NCI-H2107 treated with DMSO at 0.1 percent for 48 hours (cell line): ENCODE measurements at regions not wholly inside any gene's neighbourhood (a gene's known extent, or its start where the extent isn't known, plus 50 kb on each side); places are given as distances from the start of the nearest gene placed in this dataset.
"Not testable (repeated sequence)": the region's sequence is repeated elsewhere in the genome, so short reads cannot be mapped to it uniquely, and the experiment has no call there.

ENCODE experiments used
- DNase-seq: peaks from one replicate; lab custom pipeline; 2025; ENCODE audit not compliant: unreplicated experiment; lab: John Stamatoyannopoulos, UW

DNA sequence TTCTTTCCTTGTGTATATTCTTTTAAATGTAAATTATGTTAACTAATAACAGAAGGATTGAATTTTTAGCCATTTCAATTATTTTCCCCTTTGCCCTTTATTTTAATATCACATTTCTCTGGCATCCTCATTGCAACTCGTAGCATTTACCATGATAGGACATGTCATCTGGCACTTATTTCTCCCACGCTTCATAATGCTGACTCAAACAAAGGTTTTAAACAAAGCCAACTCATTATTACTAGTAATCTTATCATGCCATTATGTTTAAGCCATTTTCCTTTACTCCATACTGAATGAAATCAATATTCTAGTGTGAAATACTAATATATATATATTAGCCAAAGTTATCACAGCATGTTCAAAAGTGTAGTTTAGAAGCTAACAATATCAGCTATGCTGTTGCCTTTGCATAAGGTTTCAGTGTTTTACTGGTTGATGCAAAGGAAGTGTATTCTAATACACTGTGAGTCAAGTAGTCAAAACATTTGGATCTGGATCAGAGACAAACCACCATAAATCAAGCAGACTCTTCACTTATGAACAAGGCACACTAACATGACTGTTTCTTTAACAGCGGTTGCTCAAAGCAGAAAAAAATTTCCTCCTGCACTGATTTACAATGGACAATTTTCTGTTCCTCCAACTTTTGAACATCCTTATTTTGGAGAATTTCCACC, 281.6 kb downstream of the SLC7A11 start:
- no peak for DNase-seq

DNA sequence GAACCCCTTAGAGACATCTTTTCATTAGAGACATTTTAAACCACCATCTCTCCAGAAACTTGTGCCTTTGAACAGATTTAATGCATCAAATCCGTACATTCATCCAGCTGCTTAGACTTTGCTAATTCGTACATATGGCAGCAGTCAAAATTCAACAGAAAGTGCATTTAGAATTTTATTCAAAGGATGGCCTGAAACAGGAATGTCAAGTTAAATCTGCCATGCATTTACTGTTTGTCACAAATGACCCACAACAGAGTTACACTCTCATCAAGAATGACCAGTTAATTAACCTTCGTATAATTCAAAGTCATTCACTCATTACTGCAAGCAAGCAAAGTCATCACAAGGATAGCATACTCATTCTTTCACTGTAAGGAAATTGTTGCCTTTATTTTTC, 284.3 kb downstream of the SLC7A11 start:
- DNase-seq: no peak

DNA sequence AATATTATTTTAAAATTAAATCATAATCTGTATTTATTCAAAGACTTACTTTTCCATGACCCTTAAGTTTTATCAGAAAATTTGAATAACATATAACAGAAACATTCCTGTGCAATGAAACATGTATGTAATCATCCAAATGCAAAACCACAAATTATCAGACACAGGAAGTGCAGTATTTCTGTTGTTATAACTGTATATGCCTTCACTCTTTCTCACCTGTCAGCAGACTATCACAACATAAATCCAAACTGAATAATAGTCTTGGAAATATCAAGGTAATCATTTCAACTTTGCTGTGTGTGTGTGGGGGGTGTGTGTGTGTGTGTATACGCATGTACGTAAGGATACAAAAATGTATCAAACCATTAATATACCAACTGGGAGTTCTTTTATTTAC, 285.9 kb downstream of the SLC7A11 start:
- no peak for DNase-seq

DNA sequence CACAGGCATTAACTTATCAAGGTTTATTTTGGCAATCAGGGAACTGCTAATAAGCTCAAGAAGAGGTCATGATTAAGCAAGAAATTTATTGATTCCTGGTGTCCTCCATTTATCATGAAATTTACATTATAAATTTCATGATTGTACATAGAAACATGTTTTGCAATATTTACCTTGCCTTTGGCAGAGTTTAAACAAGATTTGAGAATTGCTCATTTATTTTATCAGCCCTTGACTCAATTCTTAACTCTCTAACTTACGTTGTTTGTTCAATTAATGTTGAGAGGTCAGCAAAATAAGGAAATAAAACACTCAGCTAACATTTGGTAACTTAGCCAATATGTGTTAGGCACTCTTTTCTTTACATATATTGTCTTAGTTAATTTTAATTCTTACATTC, 286.6 kb downstream of the SLC7A11 start:
- no peak for DNase-seq

DNA sequence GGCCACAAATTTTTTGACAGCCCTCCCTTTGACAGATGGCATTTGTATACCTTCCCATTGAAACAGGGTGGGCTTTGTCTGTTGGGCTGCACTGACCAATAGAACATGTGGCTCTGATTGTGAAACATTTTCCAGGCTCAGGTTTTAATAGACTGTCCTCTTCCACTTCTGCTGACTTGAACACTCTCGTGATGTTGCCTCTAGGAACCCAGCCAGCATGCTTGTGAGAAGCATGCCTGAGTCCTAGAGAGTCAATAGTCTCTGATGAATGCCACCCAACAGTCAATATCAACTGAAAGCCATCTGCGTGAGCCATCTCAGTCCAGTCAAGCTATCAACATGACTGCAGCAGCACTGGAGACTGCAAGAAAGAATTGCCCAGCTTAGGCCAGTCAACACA, 290.0 kb downstream of the SLC7A11 start:
- no peak for DNase-seq

DNA sequence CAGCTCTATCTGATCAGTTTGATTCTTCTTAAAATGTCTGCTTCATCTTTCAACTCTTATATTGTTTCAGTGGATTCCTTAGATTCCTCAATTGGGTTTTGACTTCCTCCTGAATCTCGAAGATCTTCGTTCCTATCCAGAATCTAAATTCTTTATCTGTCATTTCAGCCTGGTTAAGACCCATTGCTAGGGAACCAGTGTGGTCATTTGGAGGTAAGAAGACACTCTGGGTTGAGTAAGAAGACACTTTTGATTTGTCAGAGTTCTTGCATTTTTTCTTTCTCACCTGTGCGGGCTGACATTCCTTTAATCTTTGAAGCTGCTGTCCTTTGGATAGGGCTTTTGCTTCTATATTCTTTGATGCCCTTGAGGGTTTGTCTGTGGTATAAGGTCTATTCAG, 291.9 kb downstream of the SLC7A11 start:
- DNase-seq: no peak

DNA sequence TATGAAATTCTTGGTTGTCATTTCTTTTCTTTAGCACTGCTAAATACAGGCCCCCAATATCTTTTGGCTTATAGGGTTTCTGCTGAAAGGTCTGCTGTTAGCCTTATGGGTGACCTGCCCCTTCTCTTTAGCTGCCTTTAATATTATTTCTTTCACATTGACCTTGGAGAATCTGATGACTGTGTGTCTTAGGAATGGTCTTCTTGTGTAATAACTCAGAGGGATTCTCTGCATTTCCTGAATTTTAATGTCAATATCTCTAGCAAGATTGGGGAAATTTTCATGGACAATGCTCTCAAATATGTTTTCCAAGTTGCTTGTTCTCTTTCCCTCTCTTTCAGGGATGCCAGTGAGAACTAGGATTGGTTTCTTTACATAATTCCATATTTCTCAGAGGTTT, 292.4 kb downstream of the SLC7A11 start:
- no peak for DNase-seq

DNA sequence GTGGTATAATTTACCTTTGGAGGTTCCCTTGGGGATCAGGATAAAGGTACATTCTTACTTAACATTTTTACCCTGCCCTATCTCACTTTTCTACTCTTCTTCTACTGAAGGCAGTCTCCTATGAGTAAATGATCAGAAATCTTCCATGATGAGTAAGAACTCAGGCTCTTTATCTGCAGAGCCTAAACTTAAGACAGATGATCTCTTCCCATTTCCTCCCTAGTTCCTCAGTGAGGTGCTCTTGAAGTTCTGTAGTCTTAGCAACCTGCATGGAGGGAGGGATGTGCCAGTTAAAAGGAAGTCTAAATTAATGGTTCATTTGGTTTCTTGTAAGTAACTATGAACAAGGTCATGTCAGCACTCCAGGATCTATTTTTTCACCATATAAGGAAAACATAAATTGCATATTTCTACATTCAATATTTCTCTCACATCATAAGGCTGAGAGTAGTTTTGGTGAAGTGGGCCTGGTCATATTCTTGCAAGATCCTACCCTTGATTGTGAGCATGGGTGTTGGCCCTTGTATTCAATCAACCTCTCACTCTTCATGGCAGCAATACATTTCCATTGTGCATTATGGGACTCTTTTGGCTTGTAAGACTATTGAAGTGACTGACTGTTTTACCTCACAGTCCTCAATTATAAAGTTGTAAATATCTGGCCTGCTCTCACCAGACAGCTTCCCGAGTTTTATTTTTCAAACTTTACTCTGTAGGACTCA, 295.5 kb downstream of the SLC7A11 start:
- DNase-seq: no peak

DNA sequence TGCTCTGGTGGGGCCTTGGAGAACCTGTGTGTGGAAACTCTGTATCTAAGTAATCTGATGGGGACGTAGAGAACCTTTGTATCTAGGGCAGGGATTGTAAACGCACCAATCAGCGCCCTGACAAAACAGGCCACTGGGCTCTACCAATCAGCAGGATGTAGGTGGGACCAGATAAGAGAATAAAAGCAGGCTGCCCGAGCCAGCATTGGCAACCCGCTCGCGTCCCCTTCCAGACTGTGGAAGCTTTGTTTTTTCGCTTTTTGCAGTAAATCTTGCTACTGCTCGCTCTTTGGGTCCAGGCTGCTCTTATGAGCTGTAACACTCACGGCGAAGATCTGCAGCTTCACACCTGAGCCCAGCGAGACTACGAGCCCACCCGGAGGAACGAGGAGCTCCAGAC, 299.3 kb downstream of the SLC7A11 start:
- not testable (repeated sequence) for DNase-seq

DNA sequence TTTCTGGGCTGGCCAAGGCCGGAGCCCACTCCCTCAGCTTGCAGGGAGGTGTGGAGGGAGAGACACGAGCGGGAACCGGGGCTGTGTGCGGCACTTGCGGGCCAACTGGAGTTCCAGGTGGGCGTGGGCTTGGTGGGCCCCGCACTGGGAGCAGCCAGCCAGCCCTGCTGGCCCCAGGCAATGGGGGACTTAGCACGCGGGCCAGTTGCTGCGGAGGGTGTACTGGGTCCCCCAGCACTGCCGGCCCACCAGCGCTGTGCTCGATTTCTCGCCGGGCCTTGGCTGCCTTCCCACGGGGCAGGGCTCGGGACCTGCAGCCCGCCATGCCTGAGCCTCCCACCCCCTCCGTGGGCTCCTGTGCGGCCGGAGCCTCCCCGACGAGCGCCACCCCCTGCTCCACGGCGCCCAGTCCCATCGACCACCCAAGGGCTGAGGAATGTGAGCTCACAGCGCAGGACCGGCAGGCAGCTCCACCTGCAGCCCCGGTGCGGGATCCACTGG, 300.1 kb downstream of the SLC7A11 start:
- DNase-seq: not testable (repeated sequence)

DNA sequence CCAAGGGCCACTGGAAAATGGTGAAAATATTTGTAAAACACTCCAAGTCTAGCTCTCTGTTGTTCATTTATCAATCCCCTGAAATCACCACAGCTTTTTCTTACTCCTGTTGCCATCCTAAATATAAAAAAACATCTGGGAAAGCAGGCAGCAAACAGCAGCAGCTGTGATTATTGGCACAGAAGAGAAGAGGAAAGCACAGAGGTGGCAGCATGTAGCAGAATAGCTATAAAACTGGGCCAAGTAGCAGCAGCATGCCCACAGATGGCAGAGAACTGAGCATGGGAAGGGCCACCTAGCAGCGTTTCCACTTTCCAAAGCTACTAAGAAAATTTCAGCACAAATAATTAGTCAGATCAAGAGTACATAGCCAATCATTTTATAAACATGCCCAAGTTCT, 307.2 kb downstream of the SLC7A11 start:
- DNase-seq: no peak

DNA sequence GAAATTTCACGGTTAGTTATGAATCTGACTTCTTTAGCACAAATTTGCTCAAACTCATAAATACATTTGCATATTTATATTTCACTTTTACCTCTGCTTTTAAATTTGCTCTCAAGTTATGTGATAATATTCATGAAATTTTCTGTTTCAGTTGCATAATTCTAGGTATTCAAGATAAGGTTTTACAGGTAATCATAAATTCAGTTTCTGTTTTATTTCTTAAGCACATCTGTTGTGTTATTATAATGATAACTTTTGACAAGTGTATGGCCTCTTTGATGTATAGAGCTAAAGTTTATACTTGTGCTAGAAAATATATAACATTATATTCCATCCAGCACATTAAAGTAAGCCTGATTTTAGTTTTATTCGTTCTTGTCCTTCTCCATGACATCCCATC, 308.1 kb downstream of the SLC7A11 start:
- DNase-seq: no peak

DNA sequence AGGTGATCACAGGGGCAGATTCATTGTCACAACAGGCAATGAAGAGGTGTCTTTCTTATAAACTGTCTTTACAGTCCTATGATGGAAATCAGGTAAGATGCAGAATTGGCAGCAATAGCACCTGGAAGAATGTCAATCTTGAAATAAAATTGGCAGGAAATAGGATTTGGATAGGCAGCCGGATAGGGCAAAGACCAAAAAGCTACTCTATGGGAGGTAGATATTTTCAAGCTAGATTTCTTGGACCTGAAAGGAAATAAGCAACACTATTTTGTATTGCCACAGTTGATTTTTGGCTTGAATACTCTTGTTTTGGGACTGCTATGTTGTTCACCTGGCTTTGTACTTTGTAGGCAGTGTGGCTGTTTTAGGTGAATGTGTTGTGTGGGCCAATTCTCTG, 314.2 kb downstream of the SLC7A11 start:
- no peak for DNase-seq

DNA sequence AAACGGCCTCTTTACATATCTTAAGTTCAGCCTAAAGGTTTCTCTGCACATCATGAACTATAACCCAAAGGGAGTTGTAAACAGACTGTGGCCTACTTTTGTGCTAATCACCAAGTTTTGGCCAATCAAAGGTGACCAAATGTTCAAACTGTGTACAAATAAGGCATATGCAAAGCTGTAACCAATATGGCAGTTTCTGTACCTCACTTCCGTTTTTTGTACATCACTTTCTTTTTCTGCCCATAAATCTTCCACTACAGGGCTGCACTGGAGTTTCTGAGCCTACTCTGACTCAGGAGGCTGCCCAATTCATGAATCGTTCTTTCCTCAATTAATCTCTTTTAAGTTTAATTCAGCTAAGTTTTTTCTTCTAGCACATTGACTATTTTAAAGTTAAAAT, 318.7 kb downstream of the SLC7A11 start:
- DNase-seq: no peak

DNA sequence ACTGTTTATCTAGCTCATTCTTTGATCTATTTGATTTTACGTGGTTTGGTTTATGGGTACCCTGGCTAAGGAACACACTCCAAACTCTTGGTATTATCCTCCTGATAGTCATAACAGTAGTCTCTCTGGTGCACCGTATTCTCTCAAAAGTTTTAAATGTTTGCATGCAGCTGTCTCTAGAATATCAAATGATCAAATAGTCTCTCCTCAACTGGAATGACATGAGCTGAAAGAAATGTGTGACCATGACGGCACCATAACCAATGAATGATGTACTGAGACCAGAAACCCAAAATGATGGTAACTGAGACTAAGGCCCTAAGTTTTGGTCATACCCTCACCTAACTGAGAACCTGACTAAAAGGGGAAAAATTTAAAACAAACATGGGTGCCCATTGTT, 319.4 kb downstream of the SLC7A11 start:
- DNase-seq: no peak

DNA sequence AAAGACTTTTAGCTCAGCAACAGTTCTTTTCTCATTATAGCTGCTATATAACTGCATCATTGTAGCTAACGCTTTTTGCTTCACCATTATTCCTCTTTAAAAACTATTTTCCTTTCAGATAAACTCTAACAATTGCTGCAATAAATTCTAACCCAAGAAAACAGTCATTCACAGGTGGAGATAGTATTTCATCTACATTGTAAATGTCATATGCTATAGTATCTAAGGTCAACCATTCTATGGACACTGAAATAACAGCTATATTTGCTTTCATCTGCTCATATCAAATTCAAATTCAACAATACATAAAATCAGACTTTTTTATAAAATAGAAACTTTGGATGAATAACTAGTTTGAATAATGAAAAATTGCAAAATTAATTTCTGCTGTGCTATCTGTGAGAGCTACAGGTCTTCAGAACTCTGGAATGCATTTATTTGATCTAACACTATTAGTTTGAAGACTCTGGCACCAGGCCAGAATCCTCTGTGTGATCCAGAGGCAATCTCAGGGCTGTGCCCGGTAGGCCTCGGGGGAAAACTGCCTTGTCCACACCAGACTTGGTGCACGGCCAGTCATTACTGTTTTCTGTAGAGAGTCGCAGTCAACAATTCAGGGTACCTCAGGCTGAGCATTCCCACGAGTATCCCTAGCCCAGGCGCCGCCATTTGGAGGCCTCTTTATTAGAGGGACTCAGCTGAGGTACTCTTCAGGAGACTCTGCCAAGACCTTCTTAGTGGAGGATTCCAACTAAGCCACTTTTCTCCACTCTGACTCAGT, 332.4 kb downstream of the SLC7A11 start:
- no peak for DNase-seq

DNA sequence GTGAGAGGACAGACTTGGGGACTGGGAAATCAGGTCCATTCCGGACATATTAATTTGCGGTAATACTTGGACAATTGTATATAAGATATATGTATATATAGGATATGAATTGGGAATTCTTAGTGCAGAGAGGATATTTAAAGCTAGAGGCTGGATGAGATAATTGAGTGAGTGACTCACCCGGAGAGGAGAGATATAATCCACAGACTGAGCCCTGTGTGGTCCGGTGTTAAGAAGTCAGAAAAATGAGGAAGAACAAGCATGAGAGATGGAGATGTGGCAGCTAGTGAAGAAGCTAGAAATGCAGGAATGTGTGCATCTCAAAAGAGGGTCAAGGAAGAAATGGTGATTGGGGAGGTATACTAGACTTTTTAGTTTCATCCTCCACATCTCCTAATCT, 336.2 kb downstream of the SLC7A11 start:
- no peak for DNase-seq

DNA sequence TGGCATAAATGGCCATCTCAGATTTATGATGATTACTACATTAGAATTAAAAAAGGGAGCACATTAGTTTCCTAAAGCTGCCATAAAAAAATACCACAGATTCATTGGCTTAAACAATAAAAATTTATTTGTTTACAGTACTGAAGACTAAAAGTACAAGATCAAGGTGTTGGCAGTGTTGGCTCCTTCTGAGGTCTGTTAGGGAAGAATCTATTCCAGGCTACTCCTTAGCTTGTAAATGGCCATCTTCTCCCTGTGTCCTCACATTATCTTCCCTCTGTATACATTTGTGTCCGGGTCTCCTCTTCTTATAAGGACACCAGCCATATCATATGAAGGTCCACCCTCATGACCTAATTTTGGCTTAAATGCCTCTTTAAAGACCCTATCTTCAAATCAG, 341.0 kb downstream of the SLC7A11 start:
- no peak for DNase-seq

DNA sequence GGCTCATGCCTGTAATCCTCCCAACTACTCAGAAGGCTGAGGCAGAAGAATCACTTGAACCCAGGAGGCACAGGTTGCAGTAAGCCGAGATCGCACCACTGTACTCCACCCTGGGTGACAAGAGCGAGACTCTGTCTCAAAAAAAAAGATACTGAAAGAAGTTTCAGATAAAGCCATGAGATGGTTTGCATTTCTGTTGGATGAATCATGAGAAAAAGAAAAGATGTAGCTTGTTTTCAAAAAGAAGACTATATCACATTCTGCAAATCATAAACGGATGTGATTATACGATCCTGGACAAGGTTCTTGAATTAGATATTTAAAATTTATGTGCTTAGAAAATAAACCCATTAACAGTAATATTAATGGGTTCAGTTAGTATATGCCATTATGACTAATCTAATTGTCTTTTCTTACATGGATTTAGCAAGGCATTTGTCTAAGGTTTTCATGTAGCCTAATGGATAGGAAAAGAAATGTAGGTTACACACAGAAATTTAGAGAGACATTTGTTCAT, 345.9 kb downstream of the SLC7A11 start:
- no peak for DNase-seq

DNA sequence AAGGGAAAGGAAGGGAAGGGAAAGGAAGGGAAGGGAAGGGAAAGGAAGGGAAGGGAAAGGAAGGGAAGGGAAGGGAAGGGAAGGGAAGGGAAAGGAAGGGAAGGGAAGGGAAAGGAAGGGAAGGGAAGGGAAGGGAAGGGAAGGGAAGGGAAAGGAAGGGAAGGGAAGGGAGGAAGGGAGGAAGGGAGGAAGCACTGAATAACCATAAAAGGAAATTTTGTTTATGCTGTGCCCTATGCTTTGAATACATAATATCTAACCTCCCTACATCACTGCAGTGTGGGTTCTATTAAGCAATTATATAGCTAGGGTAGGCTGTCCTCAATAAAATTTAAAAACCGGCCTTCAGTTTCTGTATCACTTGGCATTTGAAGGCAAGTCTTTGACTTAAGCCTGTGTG, 346.6 kb downstream of the SLC7A11 start:
- not testable (repeated sequence) for DNase-seq

DNA sequence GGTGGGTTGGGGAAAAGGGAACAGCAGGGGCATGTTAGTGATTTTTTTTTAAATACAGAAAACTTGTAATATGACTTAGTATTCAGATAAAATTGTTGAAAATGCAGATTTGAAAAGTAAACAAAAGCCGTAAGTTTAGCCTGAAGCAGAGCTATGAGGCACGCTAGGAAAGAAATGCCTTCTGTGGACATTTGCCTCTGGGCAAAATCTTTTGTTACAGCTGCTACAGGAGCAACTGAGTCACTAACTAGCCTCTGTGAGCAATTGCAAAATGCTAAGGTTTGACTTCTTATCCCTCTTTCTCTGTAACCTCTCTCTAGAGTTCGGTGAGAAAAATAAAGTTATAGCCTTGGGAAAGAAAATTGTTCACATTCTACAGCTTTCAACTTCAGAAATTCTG, 350.0 kb downstream of the SLC7A11 start:
- no peak for DNase-seq

DNA sequence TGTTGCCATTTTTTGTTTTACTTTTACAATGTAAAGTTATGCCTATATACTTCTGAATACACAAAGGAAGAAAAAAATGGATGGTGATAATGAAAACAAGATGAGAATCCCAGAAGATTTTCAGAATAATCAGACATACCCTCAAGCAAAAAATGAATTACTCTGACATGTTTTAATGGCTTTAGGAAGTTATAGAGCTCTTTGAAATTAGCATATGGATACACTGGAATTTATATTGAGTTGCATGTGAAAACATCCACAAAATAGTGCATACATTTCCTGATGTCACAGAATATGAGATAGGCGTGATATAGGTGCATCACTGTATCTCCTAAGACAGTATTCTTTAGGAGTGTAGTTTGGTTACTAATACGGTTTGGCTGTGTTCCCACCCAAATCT, 351.3 kb downstream of the SLC7A11 start:
- no peak for DNase-seq
